T-helper 1 cell (primary cell): ENCODE measurements at regions not wholly inside any gene's neighbourhood (a gene's known extent, or its start where the extent isn't known, plus 50 kb on each side); places are given as distances from the start of the nearest gene placed in this dataset.
"Not testable (repeated sequence)": the region's sequence is repeated elsewhere in the genome, so short reads cannot be mapped to it uniquely, and the experiment has no call there.

ENCODE experiments used
- DNase-seq, 5 donors: peaks; one replicate each; pipeline ENCODE4 v3.0.0-alpha.2; 2012 to 2020

DNA sequence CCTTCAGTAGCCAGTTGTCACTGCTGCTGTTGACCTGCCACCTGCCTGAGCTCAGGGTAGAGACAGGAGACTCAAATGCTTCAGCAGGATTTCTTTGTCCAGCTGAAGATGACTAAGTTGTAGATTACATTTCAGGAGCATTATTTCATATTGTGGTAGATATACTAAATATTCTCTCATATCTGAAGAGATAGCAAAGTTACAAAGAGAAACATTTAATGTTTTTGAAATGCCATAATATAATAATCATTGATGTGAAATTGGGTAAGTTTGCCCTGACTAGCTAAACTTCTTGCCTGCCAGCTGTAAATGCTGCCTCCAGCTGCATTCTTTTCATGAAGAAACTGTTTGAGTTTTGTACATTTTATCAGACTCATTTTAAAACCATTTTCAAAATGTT lies 247.6 kb upstream of the CNKSR2 start:
- no peak for DNase-seq

DNA sequence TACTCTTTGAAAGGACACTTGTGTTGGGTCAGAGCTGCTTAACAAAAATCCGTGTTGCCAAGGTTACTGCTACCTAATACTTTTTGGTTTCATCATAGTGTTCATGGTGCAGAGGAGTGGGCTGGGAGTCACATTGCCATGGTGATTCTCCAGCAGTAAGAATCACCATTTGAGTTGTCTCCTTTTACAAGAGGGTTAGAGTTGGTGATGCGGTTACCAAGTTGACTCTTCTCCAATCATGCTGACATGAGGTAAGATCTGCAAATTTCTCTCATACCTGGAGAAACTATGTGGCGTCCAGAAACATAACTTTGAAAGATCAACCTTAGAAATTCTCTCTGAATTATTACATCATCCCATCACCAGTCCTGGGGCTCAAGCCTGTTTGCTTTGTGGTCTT lies 242.9 kb upstream of the CNKSR2 start:
- DNase-seq = no peak

DNA sequence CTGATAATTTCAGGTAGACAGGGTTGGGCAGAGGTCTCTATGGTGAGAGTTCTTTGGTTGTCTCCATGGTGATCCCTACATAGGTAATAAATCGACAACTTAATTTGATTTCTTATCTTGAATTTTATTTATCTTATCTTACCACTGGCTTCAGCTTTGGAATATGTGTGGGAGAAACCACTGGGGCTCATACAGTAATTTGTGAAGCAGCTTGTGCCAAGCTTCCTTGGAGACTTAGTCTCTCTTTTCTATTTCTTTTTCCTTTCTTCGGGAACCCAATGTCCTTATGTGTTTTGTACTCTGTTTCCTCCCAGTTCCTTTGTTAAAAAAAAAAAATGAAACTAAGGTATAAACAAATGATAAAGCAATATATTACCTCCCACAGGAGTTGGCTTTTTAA lies 242.4 kb upstream of the CNKSR2 start:
- no peak for DNase-seq

DNA sequence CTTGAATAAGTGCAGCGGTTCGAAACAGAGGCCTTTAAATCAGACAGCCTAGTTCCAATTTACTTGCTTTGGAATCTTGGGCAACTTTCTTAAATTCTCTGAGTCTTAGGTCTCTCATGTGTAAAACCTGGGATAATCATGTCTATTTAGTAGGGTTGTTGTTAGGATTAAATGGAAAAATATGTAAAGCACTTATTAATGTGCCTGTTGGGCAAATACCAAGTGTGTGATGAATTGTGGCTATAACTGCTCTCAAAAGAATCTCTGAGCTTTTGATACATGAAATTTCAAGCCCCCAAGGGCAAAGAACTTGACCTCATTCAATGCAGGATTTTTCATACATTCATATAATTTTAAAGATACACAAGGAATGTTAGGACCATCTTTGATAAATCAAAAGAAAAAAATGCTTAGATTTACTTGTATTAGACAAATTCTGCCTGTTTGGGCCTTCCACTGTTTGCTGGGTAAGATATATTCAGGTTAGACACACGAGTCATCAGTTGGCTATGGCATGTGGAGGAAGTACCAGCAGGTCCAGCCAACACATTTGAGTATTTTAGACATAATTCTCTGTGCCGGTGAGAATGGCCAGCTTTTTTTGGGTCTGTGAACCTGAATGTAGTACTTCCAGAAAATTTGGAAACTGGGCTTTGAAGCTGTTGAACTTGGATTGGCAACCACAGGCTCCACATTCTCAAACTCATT lies 241.4 kb upstream of the CNKSR2 start:
- no peak for DNase-seq

DNA sequence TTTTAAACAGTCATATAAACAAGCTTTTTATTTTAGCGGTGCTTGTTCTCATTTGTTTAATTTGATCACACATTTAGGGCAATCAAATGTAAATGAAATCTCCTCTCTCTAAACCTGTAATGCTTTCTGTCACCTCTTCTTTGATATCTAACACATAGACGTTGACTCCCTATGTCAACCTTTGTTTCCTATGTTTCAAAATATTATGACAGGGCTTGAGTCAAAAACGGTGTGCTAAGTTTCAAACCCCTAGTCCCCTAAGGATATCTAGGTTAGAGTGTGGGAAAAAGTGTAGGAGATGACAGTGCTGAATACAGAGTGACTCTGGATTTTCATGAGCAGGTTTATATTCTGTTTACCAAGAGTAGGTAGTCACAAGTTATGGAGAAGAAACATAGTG lies 224.0 kb upstream of the CNKSR2 start:
- no peak for DNase-seq

DNA sequence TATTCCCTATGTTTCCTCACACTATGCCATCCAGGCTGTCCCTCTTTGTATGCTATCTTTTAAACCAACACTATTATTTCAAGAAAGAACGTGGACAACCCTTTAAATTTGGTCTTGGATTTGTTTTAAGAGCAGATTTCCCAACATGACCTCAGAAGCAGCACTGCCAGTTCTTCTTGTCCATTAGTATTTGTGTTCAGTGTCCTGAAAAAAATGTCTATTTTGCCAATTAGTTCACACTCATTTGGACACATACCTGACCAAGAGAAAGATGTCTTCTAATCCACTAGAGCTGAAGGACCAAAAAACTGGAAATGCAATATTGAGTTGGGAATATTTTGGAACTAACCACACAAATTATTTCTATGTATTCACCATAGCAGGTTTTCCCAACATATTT lies 223.2 kb upstream of the CNKSR2 start:
- DNase-seq = no peak

DNA sequence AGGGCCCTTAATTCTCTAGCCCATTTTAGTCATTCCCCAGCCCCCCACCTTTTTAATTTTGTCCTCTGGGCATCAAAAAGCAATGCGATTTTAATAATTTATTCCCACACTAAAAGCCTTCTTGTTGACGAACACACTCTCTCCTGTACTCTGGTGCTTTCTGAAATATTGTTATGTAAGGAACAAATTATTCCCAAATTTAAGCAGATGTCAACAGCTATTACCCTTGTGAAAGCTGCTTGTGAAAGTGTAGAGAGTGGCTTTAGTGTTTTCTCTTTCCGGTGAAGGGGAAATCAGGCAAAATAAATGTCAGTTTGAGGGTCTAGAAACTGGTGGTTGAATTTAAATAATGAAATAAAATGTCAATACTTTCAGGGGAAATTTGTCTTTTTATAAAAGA lies 221.2 kb upstream of the CNKSR2 start:
- no peak for DNase-seq

DNA sequence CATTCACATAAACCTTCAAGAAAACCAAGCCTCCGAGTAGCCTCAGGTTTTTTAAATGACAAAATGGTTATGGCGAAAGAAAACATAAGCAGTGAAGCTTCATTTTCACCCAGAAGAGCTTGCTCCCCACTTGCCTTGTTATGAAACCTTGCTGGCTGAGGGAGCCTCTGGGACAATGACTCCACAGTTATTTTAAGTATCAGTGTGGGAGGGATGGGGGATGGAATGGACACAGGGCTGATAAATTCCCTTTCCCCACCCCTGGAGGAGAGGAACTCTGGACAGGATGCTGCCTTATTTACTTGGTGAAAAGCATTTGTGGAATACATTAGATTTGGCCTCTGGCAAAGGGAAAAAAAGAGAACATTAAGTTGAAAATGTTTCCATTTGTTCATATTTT lies 220.7 kb upstream of the CNKSR2 start:
- DNase-seq = no peak

DNA sequence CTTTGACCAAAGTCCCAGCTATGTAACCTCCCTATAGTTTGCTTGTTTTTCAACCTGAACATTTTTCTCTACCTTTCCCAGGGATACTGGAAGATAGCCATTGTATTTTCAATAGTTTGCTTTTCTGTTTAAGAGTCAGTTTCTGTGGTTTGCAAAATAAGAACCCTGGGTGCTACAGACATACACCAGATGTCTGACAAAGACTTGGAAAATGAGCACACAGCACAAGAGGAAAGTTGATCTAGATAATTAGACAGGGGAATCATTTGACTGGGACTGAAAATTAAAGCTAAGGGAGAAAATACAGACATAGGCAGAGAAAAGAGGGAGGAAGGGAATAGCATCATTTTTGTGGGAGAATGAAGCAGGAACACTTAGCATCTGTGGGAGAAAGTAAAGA lies 218.3 kb upstream of the CNKSR2 start:
- DNase-seq = no peak

DNA sequence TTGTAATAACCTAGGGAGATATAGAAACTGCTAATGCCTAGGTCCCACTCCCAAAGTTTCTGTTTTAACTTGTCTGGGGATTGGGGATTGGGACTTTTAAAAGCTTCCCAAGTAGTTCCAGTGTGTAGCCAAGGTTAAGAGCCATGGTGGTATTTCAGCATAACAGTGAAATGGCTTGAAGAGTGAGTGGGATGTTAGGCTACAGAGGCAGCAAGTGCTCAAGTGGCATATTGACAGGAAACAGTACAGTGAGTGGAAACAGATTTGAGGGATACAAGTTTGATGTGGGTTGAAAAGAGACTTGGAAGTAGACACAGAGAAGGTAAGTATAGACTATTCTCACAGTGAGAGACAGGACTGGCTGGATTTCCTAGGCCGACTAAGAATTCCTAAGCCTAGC lies 217.6 kb upstream of the CNKSR2 start:
- DNase-seq = no peak

DNA sequence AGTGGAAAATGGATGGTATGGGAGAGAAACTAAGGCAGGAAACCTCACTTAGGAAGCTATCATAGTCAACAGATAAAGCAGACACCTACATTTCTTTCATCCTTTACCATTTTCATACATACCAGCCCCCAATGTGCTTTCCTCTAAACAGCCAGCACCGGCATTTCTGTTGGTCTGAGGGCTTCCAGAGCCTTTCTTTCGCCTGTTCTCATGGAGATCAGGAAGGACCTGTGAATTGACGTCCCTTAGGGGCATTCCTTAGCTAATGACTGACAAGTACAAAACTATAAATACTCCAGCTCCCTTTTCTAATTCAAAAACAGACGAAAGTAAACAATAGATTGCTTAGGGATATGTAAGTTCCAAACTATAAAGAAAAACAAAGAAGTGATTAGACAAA lies 215.5 kb upstream of the CNKSR2 start:
- no peak for DNase-seq

DNA sequence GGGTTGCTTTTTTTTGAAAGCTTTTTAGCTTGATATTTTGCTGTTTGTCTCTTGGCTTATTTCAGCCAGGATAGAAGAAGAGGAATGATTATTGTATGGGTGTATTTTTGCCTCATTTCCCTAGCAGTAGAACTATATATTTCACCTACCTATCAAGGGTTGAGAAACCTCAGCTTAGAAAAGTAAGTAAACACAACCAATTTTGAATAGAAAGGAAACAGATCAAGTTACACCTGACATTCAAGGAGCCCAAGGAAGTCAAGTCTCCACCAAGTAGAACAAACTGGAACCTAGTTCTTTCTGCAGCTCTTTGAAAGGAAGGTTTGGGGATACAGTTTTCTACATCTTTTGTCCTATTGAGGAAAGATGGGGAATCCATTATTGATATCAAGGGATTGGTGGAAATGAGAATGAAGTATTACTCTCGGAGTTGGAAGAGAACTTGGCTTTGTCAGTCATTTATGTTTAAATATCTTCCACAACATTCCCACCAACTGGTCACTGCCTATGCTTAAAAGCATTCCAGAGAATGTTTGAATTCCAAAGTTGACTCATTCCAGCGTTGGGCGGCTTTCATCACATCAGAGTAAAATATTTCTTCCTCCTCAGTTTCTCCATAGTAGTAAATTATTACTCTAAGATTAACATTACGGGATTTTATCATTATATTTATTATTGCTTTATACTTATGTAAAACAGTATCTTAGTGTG lies 207.8 kb upstream of the CNKSR2 start:
- no peak for DNase-seq

DNA sequence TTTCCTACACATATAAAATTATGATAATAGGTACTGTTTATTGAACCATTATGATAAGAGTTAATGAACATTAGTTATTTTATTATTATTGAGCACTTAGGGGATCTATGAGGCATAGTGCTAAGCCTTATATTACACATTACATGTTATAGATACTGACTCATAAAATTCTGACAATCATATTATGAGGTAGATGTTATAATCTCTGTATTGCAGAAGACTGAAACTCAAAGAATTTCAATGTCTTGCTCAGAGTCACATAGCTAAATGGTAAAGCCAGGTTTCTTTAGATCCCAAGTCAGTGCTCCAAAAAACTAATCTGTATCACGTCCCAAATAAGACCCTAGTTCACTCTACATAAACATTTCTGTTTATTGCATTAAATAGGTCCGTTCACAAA lies 207.2 kb upstream of the CNKSR2 start:
- no peak for DNase-seq

DNA sequence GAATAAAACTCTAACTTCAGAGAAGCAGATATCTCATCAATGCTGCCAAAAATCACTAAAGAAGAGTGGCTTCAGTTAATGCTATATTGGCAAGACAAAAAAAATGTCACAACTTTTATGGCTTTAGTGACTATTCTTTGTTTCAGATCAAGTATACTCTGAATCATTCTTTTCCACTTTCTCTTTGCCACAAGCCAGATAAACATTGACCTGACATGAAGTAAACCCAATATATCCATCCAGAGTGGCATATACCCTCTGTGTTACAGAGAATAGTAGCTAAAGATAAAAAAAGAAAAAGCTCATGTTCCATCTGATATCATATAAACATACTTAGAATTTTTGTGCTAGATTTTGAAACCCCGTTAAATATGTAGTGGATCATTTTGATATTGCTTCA lies 206.7 kb upstream of the CNKSR2 start:
- no peak for DNase-seq

DNA sequence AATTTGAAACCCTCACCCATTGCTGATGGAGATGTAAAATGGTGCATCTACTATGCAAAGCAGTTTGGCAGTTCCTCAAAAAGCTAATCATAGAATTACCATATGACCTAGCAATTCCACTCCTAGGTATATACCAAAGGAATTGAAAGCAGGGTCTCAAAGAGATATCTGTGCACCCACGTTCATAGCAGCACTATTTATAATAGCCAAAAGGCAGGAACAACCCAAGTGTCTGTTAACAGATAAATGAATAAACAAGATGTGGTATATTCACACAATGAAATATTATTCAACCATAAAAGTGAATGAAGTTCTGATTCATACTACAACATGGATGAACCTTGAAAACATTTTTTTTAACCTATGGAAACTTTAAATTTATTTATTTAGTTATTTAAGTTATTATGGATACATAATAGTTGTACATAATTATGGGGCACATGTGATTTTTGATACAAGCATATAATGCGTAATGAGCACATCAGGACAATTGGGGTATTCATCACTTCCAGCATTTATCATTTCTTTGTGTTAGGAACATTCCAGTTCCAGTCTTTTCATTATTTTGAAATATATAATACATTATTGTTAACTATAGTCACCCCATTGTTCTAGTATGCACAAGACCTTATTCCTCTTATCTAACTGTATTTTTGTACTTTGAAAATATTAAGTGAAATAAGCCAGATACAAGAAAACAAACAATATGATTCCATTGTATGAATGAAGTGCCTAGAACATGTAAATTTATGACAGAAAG lies 205.6 kb upstream of the CNKSR2 start:
- DNase-seq = no peak

DNA sequence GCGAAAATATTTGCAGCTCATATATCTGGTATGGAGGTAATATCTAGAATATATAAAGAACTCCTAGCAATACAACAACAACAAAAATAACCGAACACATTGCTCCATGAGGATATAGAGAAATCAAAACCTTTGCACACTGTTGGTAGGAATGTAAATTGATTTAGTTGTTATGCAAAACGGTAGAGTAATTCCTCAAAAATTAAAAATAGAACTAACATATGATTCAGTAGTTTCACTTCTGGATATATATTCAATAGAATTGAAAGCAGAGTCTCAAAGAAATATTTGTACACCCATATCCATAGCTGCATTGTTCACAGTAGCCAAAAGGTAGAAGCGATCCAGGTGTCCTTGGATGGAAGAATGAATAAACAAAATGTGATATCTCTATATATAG lies 203.0 kb upstream of the CNKSR2 start:
- DNase-seq = no peak

DNA sequence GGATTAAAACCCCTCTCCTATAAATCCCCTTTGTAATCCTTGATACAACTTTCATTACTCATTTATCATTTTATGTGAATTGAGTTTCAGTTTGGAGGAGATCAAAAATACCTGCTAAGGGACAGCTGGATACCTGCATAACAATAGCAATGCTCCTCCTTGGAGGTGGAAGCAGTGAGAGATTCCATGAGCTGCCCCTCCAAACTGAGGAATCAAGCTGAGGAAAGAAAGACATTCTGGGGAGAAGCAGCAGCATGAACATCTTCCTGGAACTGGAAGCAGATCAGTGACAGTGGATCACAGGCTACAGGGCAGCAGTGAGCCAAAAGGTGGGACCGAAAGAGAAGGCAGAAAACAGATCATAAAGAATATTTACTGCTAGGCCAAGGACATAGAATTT lies 199.8 kb upstream of the CNKSR2 start:
- no peak for DNase-seq

DNA sequence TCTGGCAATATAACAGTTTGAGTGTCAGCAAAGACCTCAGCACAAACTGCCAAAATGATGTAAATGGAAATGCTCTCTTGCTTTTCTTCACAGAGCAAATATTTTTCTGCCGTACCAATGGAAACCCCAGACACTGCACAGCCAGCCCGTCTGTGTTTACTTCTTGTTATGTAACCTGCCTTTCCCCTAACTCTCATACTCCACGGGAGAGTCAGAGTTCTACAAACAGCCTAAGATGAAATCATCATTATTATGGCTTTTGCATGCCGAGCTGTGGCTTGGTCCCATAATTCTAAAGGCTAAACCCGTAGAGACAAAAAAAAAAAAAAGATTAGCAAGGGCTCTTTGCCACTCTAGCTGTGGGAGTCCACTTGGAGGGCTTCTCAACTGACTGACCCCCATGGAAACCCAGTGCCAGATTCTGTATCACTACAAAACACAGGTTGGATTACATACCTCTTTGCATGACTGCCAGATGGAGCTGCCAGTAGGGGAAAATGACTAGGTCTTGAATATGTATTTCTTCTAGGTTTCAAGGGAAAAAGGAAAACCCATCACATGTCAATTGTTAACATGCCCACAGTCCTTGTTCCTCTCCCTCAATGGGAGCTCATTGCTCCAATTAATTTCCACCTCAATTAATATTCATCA lies 197.2 kb upstream of the CNKSR2 start:
- DNase-seq = no peak

DNA sequence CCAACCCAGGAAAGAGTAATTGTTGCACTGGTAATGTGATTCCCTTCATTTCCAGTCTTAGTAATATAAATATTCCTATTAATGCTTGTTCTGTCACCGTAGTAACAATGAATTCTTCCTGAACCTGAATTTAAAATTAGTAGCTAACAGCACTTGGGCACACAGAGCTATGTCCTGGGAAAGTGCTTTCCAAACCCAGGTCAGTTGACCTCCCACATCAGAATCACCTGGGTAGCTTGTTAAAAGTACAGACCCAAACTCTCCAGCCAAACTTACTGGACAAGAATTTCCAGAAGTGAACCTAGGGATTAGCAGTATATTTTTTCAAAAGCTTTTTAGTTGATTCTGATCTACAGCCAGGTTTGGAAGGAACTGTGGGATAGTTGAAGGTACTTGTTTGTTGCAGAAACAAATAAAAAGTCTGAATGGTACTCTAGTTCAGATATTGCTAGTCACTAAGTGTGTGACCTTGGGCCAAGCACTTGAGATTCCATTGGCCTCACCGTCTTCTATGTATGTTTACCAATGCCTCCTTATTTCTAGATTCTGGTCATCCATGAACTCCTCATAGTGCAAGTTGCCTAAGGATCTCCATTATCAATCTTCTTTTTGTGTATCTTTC lies 192.9 kb upstream of the CNKSR2 start:
- no peak for DNase-seq

DNA sequence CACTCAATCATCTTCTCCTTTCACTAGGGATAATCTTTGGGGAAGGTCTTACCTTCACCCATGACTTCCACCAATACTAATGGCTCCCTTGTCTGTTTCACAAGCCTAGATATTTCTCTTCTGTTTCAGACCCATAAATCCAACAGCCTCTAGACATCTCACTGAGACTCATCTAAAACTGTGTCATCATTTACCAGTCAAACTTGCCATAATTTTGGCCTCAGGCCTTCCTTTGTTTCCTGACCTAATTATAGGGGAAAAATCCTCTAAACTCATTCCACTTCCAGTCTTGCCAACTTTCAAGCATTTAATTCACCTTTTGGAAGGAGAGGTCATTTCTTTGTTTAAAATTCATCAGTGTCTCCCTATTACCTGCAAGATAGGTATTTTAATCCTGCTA lies 181.0 kb upstream of the CNKSR2 start:
- no peak for DNase-seq

DNA sequence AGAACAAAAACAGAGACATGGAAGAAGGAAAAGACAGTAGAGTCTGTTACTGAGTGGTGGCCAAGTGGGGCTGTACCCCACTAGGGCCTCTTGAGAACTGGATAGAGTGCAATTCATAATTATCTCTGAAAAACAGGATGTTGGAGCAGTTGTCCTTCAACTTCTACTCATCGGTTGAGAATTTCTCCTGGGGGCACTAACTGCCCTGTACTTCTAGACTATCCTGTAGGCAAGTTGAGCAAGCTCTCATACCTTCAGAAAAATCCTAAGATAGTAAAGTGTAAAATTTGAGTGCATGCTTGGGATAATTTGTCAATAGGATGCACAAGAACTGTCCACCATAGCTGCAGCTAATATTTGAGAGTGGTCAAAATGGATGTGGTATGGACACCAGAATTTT lies 179.7 kb upstream of the CNKSR2 start:
- no peak for DNase-seq

DNA sequence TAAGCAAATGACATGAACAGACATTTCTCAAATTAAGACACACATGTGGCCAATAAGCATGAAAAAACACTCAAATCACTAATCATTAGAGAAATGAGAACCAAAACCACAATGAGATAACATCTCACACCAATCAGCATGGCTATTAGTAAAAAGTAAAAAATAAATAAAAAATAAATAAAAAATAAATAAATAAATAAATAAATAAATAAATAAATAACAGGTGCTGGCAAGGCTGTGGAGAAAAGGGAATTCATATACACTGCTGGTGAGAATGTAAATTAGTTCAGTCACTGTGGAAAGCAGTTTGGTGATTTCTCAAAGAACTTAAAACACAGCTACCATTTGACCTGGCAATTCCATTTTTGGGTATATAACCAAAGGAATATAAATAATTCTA lies 167.1 kb upstream of the CNKSR2 start:
- DNase-seq = no peak

DNA sequence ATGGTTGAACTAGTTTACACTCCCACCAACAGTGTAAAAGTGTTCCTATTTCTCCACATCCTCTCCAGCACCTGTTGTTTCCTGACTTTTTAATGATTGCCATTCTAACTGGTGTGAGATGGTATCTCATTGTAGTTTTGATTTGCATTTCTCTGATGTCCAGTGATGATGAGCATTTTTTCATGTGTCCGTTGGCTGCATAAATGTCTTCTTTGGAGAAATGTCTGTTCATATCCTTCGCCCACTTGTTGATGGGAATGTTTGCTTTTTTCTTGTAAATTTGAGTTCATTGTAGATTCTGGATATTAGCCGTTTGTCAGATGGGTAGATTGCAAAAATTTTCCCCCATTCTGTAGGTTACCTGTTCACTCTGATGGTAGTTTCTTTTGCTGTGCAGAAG lies 155.0 kb upstream of the CNKSR2 start:
- not testable (repeated sequence) for DNase-seq
